Body of pancreas (tissue), 4 donors: ENCODE measurements at regions not wholly inside any gene's neighbourhood (a gene's known extent, or its start where the extent isn't known, plus 50 kb on each side); places are given as distances from the start of the nearest gene placed in this dataset.

ENCODE experiments used
- ATAC-seq: fragments of 150-250 bp; one replicate; pipeline ENCODE4 v1.9.1; 2016
- DNase-seq, 4 donors: peaks; one replicate each; pipeline ENCODE4 v3.0.0-alpha.2; 2019
- H3K27ac ChIP-seq, 4 donors: fragments of 200-600 bp; sonication (generic); 1 replicate in 3 of 4; 2 replicates in 1 of 4; pipeline versions ENCODE4 v1.5.1 to v1.6.1; 2016 to 2019; ENCODE audit warnings: mild to moderate bottlenecking in 1 of 4, mixed read lengths in 1 of 4, moderate library complexity in 1 of 4
- H3K27me3 ChIP-seq, 2 donors: fragments of 200-600 bp; sonication (generic); one replicate each; pipeline ENCODE4 v1.6.0; 2016; ENCODE audit warnings: mild to moderate bottlenecking in 1 of 2
- H3K36me3 ChIP-seq, 2 donors: fragments of 200-600 bp; sonication (generic); replicated peaks in 1 of 2; 2 replicates each; pipeline ENCODE4 v1.5.1; 2016; ENCODE audit warnings: low read depth in 2 of 2; ENCODE audit not compliant: insufficient read depth in 1 of 2
- H3K4me1 ChIP-seq: fragments of 200-600 bp; sonication (generic); one replicate; pipeline ENCODE4 v1.6.0; 2016
- H3K4me3 ChIP-seq, 2 donors: fragments of 200-600 bp; sonication (generic); 1 replicate in 1 of 2; 2 replicates in 1 of 2; pipeline ENCODE4 v1.5.1; 2016 to 2019
- H3K9me3 ChIP-seq, 3 donors: fragments of 200-600 bp; sonication (generic); 1 replicate in 2 of 3; 2 replicates in 1 of 3; pipeline ENCODE4 v1.5.1; 2016
- POLR2A ChIP-seq, 3 donors: fragments of 450-650 bp; IDR thresholded peaks; one replicate each; pipeline ENCODE4 v1.6.1; 2016; ENCODE audit warnings: antibody characterized with exemption in 3 of 3, mild to moderate bottlenecking in 2 of 3
- WGBS, 2 donors: methylation state at CpG; one replicate each; pipeline ENCODE4 v1.1.5; 2017; 5-methylcytosine and 5-hydroxymethylcytosine counted together
- intact Hi-C: fragments of 100-400 bp; cut with DNase I; formaldehyde crosslinking; loops from one replicate; pipeline ENCODE4 v1.15.1; 2023
- TF ChIP-seq, protein P1 (sequence below), 7 experiments: fragments of 450-650 bp in 4 of 7; fragments of 200-600 bp in 3 of 7; sonication (generic) in 3 of 7; IDR thresholded peaks; one replicate each; pipeline ENCODE4 v1.5.1; 2016 to 2019; ENCODE audit warnings: antibody characterized with exemption in 7 of 7

DNA sequence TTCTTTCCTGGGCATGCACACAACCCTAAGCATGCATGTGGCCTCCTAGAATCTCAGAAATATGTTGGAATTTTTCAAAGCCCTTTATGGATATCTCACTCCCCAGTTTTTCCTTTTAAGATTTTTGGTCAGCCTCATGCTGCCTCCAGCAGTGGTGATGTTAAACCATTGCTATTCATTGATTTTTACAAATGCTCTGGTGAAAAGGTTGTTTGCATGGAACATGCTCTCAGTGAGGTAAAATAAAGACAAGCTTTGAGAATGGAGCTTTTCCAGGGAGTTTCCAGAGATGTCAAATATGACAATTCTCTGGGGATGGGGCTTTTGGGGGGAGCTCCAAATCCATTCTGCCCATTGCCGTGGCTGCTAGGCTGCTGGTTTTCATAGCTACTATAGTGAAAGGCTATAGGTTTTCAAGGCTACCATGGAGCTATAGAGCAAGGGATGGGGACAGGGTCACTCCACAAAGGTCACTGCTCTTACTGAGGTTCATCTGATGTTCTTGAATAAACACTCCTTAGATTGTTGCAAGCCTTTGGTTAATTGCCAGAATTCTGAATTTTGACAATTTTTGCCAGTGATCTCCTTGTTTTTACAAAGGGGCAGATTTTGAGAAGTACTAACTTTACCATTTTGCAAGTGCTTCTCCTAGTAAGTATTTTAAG, 178.1 kb upstream of the ARG1 start:
- no peaks in the 10 kb centered on the region for H3K9me3 ChIP-seq
- peak overlapping the region in 3 of 4 donors; percentile 21 to 71 (median 65) for H3K27ac ChIP-seq
- intact Hi-C loops, result no loop called here
- H3K4me3 ChIP-seq, result no peak overlapping the region
- H3K36me3 ChIP-seq, result no peaks in the 10 kb centered on the region
- TF ChIP-seq, protein P1, sequence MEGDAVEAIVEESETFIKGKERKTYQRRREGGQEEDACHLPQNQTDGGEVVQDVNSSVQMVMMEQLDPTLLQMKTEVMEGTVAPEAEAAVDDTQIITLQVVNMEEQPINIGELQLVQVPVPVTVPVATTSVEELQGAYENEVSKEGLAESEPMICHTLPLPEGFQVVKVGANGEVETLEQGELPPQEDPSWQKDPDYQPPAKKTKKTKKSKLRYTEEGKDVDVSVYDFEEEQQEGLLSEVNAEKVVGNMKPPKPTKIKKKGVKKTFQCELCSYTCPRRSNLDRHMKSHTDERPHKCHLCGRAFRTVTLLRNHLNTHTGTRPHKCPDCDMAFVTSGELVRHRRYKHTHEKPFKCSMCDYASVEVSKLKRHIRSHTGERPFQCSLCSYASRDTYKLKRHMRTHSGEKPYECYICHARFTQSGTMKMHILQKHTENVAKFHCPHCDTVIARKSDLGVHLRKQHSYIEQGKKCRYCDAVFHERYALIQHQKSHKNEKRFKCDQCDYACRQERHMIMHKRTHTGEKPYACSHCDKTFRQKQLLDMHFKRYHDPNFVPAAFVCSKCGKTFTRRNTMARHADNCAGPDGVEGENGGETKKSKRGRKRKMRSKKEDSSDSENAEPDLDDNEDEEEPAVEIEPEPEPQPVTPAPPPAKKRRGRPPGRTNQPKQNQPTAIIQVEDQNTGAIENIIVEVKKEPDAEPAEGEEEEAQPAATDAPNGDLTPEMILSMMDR (IDR thresholded peaks at IDR 0.05), result no peak
- no peak for TF ChIP-seq POLR2A (IDR thresholded peaks at IDR 0.05)
- DNase-seq (no peak), ATAC-seq (peak; percentile 72)
- no peaks in the 10 kb centered on the region for H3K4me1 ChIP-seq
- 40 to 50% methylated on average over 1 of the region's 1 CpG for WGBS, 2 donors
- H3K27me3 ChIP-seq, result no peaks in the 10 kb centered on the region

DNA sequence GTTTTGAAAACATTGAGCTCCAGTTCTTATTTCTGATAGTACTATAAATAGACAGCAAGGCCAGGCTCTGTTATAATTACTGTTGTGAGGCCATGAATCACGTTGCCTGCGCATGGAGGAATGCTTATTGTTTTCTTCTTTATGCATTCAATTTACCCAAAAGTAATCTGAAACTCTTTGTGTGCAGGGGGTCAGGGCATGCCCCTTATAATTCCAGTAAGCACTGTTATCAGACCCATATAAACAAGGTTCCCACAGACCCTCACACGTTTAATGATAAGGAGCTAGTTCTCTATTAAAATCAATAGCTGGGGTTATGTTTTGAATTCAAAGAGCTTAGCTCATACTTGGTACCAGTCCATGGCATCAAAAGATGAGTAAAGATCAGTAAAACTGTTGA, 174.8 kb upstream of the ARG1 start:
- Histone ChIP-seq H3K9me3 (peaks cover 0 to 6% (median 0%) of the 10 kb centered on the region in 3 donors), H3K36me3 (no peaks in the 10 kb centered on the region), H3K4me1 (no peaks in the 10 kb centered on the region), H3K4me3 (no peak overlapping the region), H3K27ac (peak overlapping the region in 3 of 4 donors; percentile 33 to 71 (median 55)), H3K27me3 (no peaks in the 10 kb centered on the region)
- ATAC-seq (peak; percentile 79), DNase-seq (peak in 2 of 4 donors; percentile 15 to 52)
- WGBS, 2 donors, result 18 to 24% methylated on average over 3 of the region's 3 CpGs
- intact Hi-C loops, result no loop called here
- TF ChIP-seq, protein P1 (IDR thresholded peaks at IDR 0.05), result no peak
- no peak for TF ChIP-seq POLR2A (IDR thresholded peaks at IDR 0.05)

DNA sequence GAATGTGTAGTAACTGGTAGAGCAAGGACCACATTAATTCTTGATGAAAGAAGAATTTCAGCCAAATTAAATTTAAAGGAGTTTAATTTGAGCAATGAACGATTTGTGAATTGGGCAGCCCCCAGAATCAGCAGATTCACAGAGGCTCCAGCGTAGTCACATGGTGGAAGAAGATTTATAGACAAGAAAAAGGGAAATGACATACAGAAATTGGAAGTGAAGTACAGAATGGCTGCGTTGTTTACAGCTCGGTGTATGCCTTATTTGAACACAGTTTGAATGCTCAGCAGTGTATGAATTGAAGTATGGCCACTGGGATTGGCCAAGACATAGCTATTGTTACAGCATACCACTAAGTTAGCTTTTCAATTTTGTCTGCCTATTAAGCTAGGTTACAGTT, 173.6 kb upstream of the ARG1 start:
- ATAC-seq, result no peak
- H3K27ac ChIP-seq, result peak overlapping the region in 2 of 4 donors; percentile 55 to 71
- no peak overlapping the region for H3K4me3 ChIP-seq
- no peaks in the 10 kb centered on the region for H3K36me3 ChIP-seq
- DNase-seq, result no peak
- WGBS, 2 donors, result 48 to 58% methylated on average over 4 of the region's 4 CpGs
- intact Hi-C loops, result no loop called here
- TF ChIP-seq POLR2A (IDR thresholded peaks at IDR 0.05), result no peak
- TF ChIP-seq, protein P1 (IDR thresholded peaks at IDR 0.05), result no peak
- H3K4me1 ChIP-seq, result no peaks in the 10 kb centered on the region
- peaks cover 0 to 6% (median 0%) of the 10 kb centered on the region in 3 donors for H3K9me3 ChIP-seq
- H3K27me3 ChIP-seq, result no peaks in the 10 kb centered on the region

DNA sequence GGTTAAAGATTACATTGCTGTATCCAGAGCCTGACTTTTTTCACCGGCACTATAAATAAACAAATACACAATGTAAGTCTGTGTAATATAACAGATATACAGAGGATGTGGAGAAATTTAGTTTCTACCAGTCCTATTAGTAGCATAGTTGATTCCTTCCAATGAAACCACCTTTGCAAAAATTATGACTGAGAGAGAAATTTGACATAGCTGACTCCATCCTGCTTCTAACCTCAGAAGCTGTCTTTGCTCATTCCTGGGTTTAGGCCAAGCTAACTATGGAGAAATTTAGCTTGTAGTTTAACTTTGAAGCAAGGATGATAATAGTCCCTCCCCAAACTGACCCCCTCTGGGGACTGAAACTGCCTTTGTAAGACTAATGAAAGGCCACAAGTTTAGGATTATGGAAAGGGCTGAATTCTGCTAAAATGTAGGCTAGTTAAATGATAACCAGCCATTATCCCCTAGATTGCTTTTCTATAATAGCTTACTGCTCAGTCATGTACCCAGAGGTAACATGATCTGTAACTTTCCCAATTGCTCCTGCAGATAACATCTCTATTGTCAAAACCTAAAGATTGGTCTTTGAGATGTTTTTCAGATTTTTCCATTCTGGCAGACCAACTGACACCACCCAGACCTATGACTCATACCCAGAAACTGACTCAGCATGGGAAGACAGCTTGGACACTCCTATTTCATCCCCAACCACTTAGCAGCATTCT, 172.8 kb upstream of the ARG1 start:
- peaks cover 0 to 6% (median 0%) of the 10 kb centered on the region in 3 donors for H3K9me3 ChIP-seq
- no peaks in the 10 kb centered on the region for H3K27me3 ChIP-seq
- intact Hi-C loops, result no loop called here
- H3K27ac ChIP-seq, result peak overlapping the region in 2 of 4 donors; percentile 55 to 71
- DNase-seq (no peak), ATAC-seq (no peak)
- TF ChIP-seq, protein P1 (IDR thresholded peaks at IDR 0.05), result no peak
- TF ChIP-seq POLR2A (IDR thresholded peaks at IDR 0.05), result no peak
- H3K4me3 ChIP-seq, result no peak overlapping the region
- 39 to 60% methylated on average over 1 of the region's 1 CpG for WGBS, 2 donors
- H3K4me1 ChIP-seq, result no peaks in the 10 kb centered on the region
- no peaks in the 10 kb centered on the region for H3K36me3 ChIP-seq
